Ishikawa (cell line): ENCODE measurements at regions not wholly inside any gene's neighbourhood (a gene's known extent, or its start where the extent isn't known, plus 50 kb on each side); places are given as distances from the start of the nearest gene placed in this dataset.

Experiments
- CREB1 ChIP-seq: IDR thresholded peaks from 2 replicates; pipeline ENCODE4 v1.6.1; 2012; ENCODE audit warnings: low read depth
- EP300 ChIP-seq: IDR thresholded peaks from 2 replicates; pipeline ENCODE4 v1.6.1; 2012; ENCODE audit warnings: borderline replicate concordance
- MAX ChIP-seq: IDR thresholded peaks from 2 replicates; pipeline ENCODE4 v1.6.1; 2012
- USF1 ChIP-seq: IDR thresholded peaks from 2 replicates; pipeline ENCODE4 v1.6.1; 2012

GRCh38 chr22:26798462-26799065 is 141.2 kb downstream of the MIAT start:
- TF ChIP-seq MAX (no peak), EP300 (no peak), USF1 (no peak), CREB1 (no peak)
